ENCODE measurements at regions not wholly inside any gene's neighbourhood (a gene's known extent, or its start where the extent isn't known, plus 50 kb on each side); places are given as distances from the start of the nearest gene placed in this dataset.

GRCh38 chr2:240230291-240230931, 90.0 kb upstream of the OTOS start:
- Histone ChIP-seq H3K27me3 (ENCODE audit: control insufficient read depth in 1 of 2, insufficient read depth in 2 of 2, low read length in 2 of 2) (no peaks in the 10 kb centered on the region), H3K9ac (ENCODE audit: low read length) (no peak overlapping the region), H3K36me3 (ENCODE audit: insufficient read depth, low read length) (no peaks in the 10 kb centered on the region), H3K4me3 (ENCODE audit: low read depth in 1 of 2, low read length in 2 of 2) (no peak overlapping the region), H3K9me3 (ENCODE audit: low read length) (no peaks in the 10 kb centered on the region), H3K27ac (ENCODE audit: low read depth, low read length) (no peak overlapping the region), H3K4me1 (ENCODE audit: insufficient read depth, low read length) (no peaks in the 10 kb centered on the region)

GRCh38 chr2:240231838-240232244, 91.4 kb upstream of the OTOS start:
- Histone ChIP-seq H3K27me3 (ENCODE audit: control insufficient read depth in 1 of 2, insufficient read depth in 2 of 2, low read length in 2 of 2) (no peaks in the 10 kb centered on the region), H3K4me3 (ENCODE audit: low read depth in 1 of 2, low read length in 2 of 2) (no peak overlapping the region), H3K9ac (ENCODE audit: low read length) (no peak overlapping the region), H3K4me1 (ENCODE audit: insufficient read depth, low read length) (peaks cover 4% of the 10 kb centered on the region), H3K27ac (ENCODE audit: low read depth, low read length) (no peak overlapping the region), H3K9me3 (ENCODE audit: low read length) (no peaks in the 10 kb centered on the region), H3K36me3 (ENCODE audit: insufficient read depth, low read length) (no peaks in the 10 kb centered on the region)

- Histone ChIP-seq H3K9me3 (ENCODE audit: low read length) (no peaks in the 10 kb centered on the region), H3K4me1 (ENCODE audit: insufficient read depth, low read length) (peaks cover 4% of the 10 kb centered on the region), H3K27ac (ENCODE audit: low read depth, low read length) (no peak overlapping the region), H3K9ac (ENCODE audit: low read length) (no peak overlapping the region), H3K36me3 (ENCODE audit: insufficient read depth, low read length) (no peaks in the 10 kb centered on the region), H3K4me3 (ENCODE audit: low read depth in 1 of 2, low read length in 2 of 2) (no peak overlapping the region), H3K27me3 (ENCODE audit: control insufficient read depth in 1 of 2, insufficient read depth in 2 of 2, low read length in 2 of 2) (no peaks in the 10 kb centered on the region)
Observed at GRCh38 chr2:240232264-240232915, 91.9 kb upstream of the OTOS start.

GRCh38 chr2:240232961-240233884, 92.8 kb upstream of the OTOS start:
- Histone ChIP-seq H3K27me3 (ENCODE audit: control insufficient read depth in 1 of 2, insufficient read depth in 2 of 2, low read length in 2 of 2) (no peaks in the 10 kb centered on the region), H3K36me3 (ENCODE audit: insufficient read depth, low read length) (no peaks in the 10 kb centered on the region), H3K9me3 (ENCODE audit: low read length) (no peaks in the 10 kb centered on the region), H3K4me1 (ENCODE audit: insufficient read depth, low read length) (peaks cover 4% of the 10 kb centered on the region), H3K9ac (ENCODE audit: low read length) (no peak overlapping the region), H3K4me3 (ENCODE audit: low read depth in 1 of 2, low read length in 2 of 2) (no peak overlapping the region), H3K27ac (ENCODE audit: low read depth, low read length) (no peak overlapping the region)

DNA sequence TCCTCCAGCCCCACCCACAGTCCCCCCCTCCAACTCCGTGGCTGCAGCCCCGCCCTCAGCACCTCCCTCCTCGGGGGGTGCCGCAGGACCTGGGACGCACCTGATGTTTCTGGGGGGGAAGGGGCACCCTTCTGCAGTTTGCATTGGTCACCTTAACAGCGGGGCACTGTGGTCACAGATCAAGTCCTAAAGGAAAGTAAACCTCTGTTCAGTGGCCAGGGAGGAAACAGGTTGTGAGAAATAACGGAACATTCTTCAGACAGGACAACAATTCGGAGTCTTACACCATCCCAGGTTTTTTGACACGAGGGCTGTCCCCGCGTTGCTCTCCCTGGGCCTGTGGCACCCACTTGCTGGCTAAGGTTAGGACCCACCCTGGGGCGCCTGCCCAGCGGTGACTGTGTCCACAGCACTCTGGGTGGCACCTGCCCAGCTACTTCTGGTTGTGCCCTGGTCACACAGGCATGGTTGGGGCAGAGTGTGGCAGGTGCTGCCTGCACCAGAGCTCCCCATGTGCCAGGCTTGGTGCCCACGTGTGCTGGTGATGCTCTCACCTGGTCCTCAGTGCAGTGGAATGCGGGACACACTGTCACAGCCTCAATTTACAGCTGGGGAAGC, 93.5 kb upstream of the OTOS start:
- peaks cover 4% of the 10 kb centered on the region for H3K4me1 ChIP-seq (ENCODE audit: insufficient read depth, low read length)
- H3K4me3 ChIP-seq (ENCODE audit: low read depth in 1 of 2, low read length in 2 of 2), result no peak overlapping the region
- no peak overlapping the region for H3K27ac ChIP-seq (ENCODE audit: low read depth, low read length)
- H3K27me3 ChIP-seq (ENCODE audit: control insufficient read depth in 1 of 2, insufficient read depth in 2 of 2, low read length in 2 of 2), result no peaks in the 10 kb centered on the region
- H3K36me3 ChIP-seq (ENCODE audit: insufficient read depth, low read length), result no peaks in the 10 kb centered on the region
- no peak overlapping the region for H3K9ac ChIP-seq (ENCODE audit: low read length)
- H3K9me3 ChIP-seq (ENCODE audit: low read length), result no peaks in the 10 kb centered on the region

- no peaks in the 10 kb centered on the region for H3K9me3 ChIP-seq (ENCODE audit: low read length)
- no peaks in the 10 kb centered on the region for H3K36me3 ChIP-seq (ENCODE audit: insufficient read depth, low read length)
- no peak overlapping the region for H3K4me3 ChIP-seq (ENCODE audit: low read depth in 1 of 2, low read length in 2 of 2)
- no peak overlapping the region for H3K9ac ChIP-seq (ENCODE audit: low read length)
- no peaks in the 10 kb centered on the region for H3K27me3 ChIP-seq (ENCODE audit: control insufficient read depth in 1 of 2, insufficient read depth in 2 of 2, low read length in 2 of 2)
- H3K4me1 ChIP-seq (ENCODE audit: insufficient read depth, low read length), result peaks cover 4% of the 10 kb centered on the region
- H3K27ac ChIP-seq (ENCODE audit: low read depth, low read length), result no peak overlapping the region
Observed at GRCh38 chr2:240234503-240234951, 94.1 kb upstream of the OTOS start.

DNA sequence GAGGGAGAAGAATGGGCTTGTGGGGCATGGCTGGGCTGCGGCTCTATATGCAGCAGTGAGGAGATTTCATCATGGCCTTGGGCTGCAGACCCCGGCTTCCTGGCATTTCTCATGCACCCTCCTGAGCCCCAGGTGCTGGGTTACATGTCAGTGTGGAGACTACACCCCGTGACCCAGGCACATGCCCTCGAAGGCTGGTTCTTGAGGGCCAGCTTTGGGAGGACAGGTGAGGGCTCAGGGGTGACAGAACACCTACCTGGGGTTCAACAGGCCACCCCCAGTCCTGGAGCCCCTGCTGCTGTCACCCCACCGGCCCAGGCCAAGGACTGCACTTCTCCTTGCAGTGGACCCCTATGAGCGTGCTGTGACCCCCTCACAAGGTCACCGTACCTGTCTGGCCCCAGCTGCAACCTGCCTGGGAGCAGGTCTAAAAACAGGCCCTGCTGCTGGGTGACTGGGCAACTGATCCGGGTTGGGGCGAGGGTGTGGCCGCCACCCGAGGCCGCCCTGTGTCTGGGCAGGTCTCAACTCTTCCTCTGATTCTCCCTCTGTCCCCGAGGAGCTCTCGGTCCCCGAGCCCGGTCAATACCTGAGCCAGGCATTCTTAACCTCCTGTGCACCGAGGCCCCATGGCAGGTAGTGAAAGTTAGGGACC, 94.8 kb upstream of the OTOS start:
- H3K27ac ChIP-seq (ENCODE audit: low read depth, low read length), result no peak overlapping the region
- H3K4me1 ChIP-seq (ENCODE audit: insufficient read depth, low read length), result peaks cover 4% of the 10 kb centered on the region
- no peaks in the 10 kb centered on the region for H3K27me3 ChIP-seq (ENCODE audit: control insufficient read depth in 1 of 2, insufficient read depth in 2 of 2, low read length in 2 of 2)
- no peak overlapping the region for H3K9ac ChIP-seq (ENCODE audit: low read length)
- no peaks in the 10 kb centered on the region for H3K9me3 ChIP-seq (ENCODE audit: low read length)
- no peaks in the 10 kb centered on the region for H3K36me3 ChIP-seq (ENCODE audit: insufficient read depth, low read length)
- no peak overlapping the region for H3K4me3 ChIP-seq (ENCODE audit: low read depth in 1 of 2, low read length in 2 of 2)

DNA sequence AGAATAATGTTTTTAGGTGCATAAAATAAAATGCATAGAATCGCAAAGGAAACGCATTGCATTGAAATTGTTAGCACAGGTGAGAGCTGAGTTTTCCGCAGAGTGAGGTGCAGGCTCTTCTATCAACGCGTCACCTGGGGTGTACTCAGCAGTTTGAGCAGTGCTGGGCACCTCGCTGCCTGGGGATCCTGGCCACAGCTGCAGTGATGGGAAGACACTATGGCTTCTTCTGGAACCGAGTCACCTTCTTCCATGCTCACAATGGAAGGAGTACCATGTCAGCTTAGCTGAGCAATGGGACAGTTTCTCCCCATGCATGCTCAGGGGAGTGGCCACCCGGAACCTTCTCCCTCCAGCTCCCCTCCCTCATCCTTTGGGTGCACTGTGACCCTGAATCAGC, 95.4 kb upstream of the OTOS start:
- H3K27me3 ChIP-seq (ENCODE audit: control insufficient read depth in 1 of 2, insufficient read depth in 2 of 2, low read length in 2 of 2), result no peaks in the 10 kb centered on the region
- H3K4me1 ChIP-seq (ENCODE audit: insufficient read depth, low read length), result peaks cover 4% of the 10 kb centered on the region
- H3K36me3 ChIP-seq (ENCODE audit: insufficient read depth, low read length), result no peaks in the 10 kb centered on the region
- no peaks in the 10 kb centered on the region for H3K9me3 ChIP-seq (ENCODE audit: low read length)
- H3K27ac ChIP-seq (ENCODE audit: low read depth, low read length), result no peak overlapping the region
- no peak overlapping the region for H3K9ac ChIP-seq (ENCODE audit: low read length)
- H3K4me3 ChIP-seq (ENCODE audit: low read depth in 1 of 2, low read length in 2 of 2), result no peak overlapping the region

DNA sequence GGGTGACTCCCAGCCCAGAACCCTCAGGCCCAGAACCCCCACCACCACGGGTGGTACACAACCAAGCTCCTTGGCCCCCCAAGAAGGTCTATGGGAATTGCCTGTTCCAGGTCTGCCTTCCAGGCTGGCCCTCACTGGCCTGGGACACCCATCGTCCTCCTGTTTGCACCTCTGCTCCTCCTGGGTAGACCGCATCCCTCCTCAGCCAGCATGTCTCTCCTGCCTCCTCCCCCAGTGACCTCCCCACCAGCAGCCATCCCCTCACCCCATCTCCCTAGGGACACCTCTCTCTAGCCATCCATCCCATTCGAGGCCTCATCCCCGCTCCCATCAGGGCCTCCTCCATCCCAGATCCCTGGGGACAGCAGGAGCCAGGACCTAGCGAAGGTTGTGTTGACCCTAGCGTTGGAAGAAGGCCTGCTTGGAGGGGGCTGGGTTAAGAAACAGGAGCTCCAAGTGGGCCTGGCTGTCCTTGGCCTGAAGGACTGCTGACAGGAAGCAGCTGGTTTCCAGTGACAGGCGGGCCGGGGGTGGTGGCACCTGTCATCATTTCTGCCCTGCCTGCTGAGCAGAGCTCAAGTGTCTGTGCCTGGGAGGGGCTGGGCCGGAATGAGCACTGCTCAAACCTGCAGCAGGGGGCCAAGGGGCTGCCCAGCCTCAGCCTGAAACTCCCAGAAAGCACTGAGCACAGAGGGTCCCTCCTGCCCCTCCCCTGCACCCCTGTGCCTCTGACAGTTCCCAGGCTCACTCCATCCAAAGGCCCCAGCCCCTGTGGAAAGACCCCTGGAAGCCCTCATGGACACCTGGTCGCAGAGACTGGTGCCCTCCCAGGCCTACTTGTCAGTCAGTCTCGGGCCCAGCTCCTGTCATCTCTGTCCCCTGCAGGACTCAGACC, 96.0 kb upstream of the OTOS start:
- H3K36me3 ChIP-seq (ENCODE audit: insufficient read depth, low read length), result no peaks in the 10 kb centered on the region
- peaks cover 4% of the 10 kb centered on the region for H3K4me1 ChIP-seq (ENCODE audit: insufficient read depth, low read length)
- no peak overlapping the region for H3K9ac ChIP-seq (ENCODE audit: low read length)
- no peak overlapping the region for H3K27ac ChIP-seq (ENCODE audit: low read depth, low read length)
- no peaks in the 10 kb centered on the region for H3K27me3 ChIP-seq (ENCODE audit: control insufficient read depth in 1 of 2, insufficient read depth in 2 of 2, low read length in 2 of 2)
- no peak overlapping the region for H3K4me3 ChIP-seq (ENCODE audit: low read depth in 1 of 2, low read length in 2 of 2)
- no peaks in the 10 kb centered on the region for H3K9me3 ChIP-seq (ENCODE audit: low read length)

DNA sequence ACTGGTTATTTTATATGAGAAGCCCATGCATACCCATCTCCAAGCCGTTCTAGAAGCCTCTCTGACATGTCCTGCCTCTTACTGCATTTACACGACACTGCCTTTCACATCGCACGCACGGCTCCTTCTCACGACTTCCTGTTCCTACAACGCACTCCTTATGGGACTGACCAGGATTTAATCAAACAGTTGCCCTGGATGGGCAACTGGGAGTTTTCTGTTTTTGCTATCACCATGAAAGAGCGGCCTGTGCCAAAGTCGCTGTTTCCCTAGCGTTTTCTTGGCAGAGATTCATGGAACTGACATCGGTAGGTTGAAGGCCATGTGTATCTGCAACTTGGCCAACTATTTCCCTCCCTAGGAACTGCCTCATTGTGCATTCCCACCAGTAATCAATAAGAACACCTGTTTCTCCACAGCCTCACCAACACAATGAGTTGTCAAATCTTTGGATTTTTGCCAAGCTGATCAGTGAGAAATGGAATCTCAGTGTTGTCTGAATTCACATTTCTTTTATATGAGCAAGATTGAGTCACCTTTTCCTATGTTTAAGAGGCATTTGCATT, 97.2 kb upstream of the OTOS start:
- H3K9ac ChIP-seq (ENCODE audit: low read length), result no peak overlapping the region
- no peaks in the 10 kb centered on the region for H3K36me3 ChIP-seq (ENCODE audit: insufficient read depth, low read length)
- no peak overlapping the region for H3K27ac ChIP-seq (ENCODE audit: low read depth, low read length)
- H3K4me3 ChIP-seq (ENCODE audit: low read depth in 1 of 2, low read length in 2 of 2), result no peak overlapping the region
- no peaks in the 10 kb centered on the region for H3K27me3 ChIP-seq (ENCODE audit: control insufficient read depth in 1 of 2, insufficient read depth in 2 of 2, low read length in 2 of 2)
- no peaks in the 10 kb centered on the region for H3K9me3 ChIP-seq (ENCODE audit: low read length)
- peaks cover 4% of the 10 kb centered on the region for H3K4me1 ChIP-seq (ENCODE audit: insufficient read depth, low read length)

All from muscle layer of colon (tissue), 2 donors.